ENCODE measurements at regions not wholly inside any gene's neighbourhood (a gene's known extent, or its start where the extent isn't known, plus 50 kb on each side); places are given as distances from the start of the nearest gene placed in this dataset.

DNA sequence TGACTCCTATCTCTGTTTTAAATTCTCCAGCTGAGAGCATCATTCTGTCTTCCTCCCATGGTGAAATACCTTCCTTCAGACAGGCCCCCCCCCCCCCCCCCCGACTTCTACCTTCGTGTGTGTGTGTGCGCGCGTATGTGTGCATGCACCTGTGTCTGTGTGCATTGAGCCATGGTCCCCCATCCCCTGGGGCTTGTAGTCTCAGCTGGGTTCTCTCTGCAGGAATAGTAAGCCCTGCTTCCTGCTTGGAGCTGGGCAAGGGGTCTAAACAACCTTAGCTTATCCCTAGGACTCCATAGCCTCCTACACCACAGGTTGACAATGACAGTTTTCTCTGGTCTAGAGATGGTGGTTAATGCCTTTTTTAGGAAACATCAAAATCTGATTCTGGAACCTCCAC lies 427.5 kb upstream of the KLHL29 start:
- WGBS, 5 donors, result 85 to 93% (median 91%) methylated on average over 5 of the region's 5 CpGs
- H3K36me3 ChIP-seq, result no peaks in the 10 kb centered on the region
- no peak overlapping the region for H3K27ac ChIP-seq
- TF ChIP-seq, protein P1, sequence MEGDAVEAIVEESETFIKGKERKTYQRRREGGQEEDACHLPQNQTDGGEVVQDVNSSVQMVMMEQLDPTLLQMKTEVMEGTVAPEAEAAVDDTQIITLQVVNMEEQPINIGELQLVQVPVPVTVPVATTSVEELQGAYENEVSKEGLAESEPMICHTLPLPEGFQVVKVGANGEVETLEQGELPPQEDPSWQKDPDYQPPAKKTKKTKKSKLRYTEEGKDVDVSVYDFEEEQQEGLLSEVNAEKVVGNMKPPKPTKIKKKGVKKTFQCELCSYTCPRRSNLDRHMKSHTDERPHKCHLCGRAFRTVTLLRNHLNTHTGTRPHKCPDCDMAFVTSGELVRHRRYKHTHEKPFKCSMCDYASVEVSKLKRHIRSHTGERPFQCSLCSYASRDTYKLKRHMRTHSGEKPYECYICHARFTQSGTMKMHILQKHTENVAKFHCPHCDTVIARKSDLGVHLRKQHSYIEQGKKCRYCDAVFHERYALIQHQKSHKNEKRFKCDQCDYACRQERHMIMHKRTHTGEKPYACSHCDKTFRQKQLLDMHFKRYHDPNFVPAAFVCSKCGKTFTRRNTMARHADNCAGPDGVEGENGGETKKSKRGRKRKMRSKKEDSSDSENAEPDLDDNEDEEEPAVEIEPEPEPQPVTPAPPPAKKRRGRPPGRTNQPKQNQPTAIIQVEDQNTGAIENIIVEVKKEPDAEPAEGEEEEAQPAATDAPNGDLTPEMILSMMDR (IDR thresholded peaks at IDR 0.05), result no peak
- TF ChIP-seq POLR2AphosphoS5 (IDR thresholded peaks at IDR 0.05) (no peak), EP300 (IDR thresholded peaks at IDR 0.05) (no peak), POLR2A (IDR thresholded peaks at IDR 0.05) (no peak)
- H3K4me1 ChIP-seq, result no peaks in the 10 kb centered on the region
- intact Hi-C loops (cut with DNase I; ENCODE audit: low total_unique reads), result no loop called here
- no peaks in the 10 kb centered on the region for H3K9me3 ChIP-seq
- no peaks in the 10 kb centered on the region for H3K27me3 ChIP-seq
- H3K4me3 ChIP-seq, result no peak overlapping the region
- no peak for DNase-seq

DNA sequence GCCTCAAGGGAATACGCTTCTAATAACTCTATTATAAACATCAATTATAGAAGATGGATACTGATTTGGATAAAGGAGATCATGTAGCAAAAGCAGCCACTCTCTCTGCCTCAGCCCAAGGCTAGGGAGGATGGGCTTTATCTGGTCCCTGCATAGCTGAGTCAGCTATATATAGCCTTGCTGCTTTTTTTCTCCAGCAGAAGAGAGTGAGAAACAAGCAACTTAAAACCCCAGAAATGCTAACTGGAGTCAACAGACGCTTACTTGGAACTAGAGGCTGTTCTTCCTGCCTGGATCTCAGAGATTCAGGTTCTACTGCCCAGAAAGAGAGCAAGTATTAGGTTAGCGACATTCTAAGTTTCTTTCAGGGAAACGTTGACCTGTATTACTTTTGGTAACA lies 426.7 kb upstream of the KLHL29 start:
- Histone ChIP-seq H3K4me3 (no peak overlapping the region), H3K27ac (no peak overlapping the region), H3K9me3 (no peaks in the 10 kb centered on the region), H3K4me1 (no peaks in the 10 kb centered on the region), H3K27me3 (no peaks in the 10 kb centered on the region), H3K36me3 (no peaks in the 10 kb centered on the region)
- intact Hi-C loops (cut with DNase I; ENCODE audit: low total_unique reads), result no loop called here
- 79 to 87% (median 82%) methylated on average over 4 of the region's 4 CpGs for WGBS, 5 donors
- TF ChIP-seq POLR2AphosphoS5 (IDR thresholded peaks at IDR 0.05), result no peak
- peak in 1 of 2 donors; percentile 25 for DNase-seq

DNA sequence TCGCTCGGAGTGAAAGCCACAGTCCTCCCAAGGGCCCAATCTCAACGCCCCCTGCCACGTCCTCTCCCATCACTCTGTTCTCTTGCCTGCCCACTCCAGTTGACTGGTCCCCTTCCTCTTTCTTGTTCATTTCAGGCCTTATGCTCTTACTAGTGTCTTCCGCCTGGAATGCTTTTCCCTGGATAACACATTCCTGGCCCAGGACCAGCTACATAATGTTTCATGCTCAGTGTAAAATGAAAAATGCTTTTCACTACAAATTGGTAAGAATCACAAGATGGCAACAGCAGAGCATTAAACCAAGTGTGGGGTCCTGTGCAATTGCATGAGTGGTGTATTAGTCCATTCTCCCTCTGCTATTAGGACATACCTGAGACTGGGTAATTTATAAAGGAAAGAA lies 417.2 kb upstream of the KLHL29 start:
- intact Hi-C loops (cut with DNase I; ENCODE audit: low total_unique reads), result no loop called here
- Histone ChIP-seq H3K9me3 (no peaks in the 10 kb centered on the region), H3K4me3 (no peak overlapping the region), H3K36me3 (no peaks in the 10 kb centered on the region), H3K27ac (no peak overlapping the region), H3K27me3 (no peaks in the 10 kb centered on the region), H3K4me1 (no peaks in the 10 kb centered on the region)
- 73 to 93% (median 90%) methylated on average over 5 of the region's 5 CpGs for WGBS, 5 donors
- DNase-seq, result peak in 1 of 2 donors; percentile 19
- TF ChIP-seq POLR2AphosphoS5 (IDR thresholded peaks at IDR 0.05), result no peak
- TF ChIP-seq POLR2A (IDR thresholded peaks at IDR 0.05), result no peak
- no peak for TF ChIP-seq EP300 (IDR thresholded peaks at IDR 0.05)
- TF ChIP-seq, protein P1 (IDR thresholded peaks at IDR 0.05), result no peak

DNA sequence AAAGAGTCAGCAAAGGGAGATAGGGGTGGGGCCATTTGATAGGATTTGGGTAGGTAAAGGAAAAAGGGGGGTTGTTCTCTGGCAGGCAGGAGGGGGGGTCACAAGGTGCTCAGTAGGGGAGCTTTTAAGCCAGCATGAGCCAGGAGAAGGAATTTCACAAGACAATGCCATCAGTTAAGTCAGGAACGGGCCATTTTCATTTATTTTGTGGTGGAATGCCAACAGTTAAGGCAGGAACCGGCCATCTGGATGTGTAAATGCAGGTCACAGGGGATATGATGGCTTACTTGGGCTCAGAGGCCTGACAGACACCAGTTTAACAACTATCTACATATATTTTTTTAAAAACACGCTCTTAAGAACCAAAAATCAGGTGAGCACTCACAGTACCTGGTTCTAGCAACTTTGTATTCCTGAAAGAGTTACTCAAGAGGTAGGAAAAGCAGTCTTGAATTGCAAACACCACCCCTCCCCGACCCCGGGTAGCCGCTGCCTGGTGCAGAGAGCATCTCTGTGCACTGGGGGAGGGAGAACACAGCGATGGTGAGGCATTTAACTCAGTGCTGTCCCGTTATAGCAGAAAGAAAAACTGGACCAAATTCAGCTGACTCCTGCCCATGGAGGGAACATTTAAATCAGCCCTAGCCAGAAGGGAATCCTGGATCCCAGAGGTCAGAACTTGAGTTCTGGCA lies 414.5 kb upstream of the KLHL29 start:
- 40 to 49% (median 43%) methylated on average over 7 to 8 of the region's 8 CpGs for WGBS, 5 donors

DNA sequence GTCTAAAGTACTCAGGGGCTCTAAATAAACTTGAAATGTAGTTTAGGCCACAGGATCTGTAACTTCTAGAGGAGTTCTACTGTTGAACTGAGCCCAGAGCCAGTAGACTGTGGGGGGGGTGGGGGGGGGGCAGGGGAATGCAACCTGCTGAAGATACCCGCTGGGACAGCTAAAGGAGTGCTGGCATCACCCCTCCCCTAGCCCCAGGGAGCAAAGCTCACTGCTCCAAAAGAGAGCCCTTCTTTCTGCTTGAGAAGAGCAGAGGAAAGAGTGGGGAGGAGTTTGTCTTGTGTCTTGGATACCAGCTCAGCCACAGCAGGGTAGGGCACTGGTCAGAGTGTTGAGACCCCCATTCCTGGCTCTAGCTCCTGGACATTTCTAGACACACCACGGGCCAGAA lies 414.0 kb upstream of the KLHL29 start:
- Histone ChIP-seq H3K4me1 (no peaks in the 10 kb centered on the region), H3K36me3 (no peaks in the 10 kb centered on the region), H3K27me3 (no peaks in the 10 kb centered on the region), H3K4me3 (no peak overlapping the region), H3K9me3 (no peaks in the 10 kb centered on the region), H3K27ac (no peak overlapping the region)
- TF ChIP-seq, protein P1 (IDR thresholded peaks at IDR 0.05), result no peak
- intact Hi-C loops (cut with DNase I; ENCODE audit: low total_unique reads), result no loop called here
- no peak for DNase-seq
- 49 to 82% (median 64%) methylated on average over 2 of the region's 2 CpGs for WGBS, 5 donors

More for the DNA sequence above, 414.5 kb upstream of the KLHL29 start:
- TF ChIP-seq POLR2AphosphoS5 (IDR thresholded peaks at IDR 0.05) (no peak), EP300 (IDR thresholded peaks at IDR 0.05) (no peak), POLR2A (IDR thresholded peaks at IDR 0.05) (no peak)
- TF ChIP-seq, protein P1 (IDR thresholded peaks at IDR 0.05), result no peak
- DNase-seq, result no peak
- Histone ChIP-seq H3K27ac (no peak overlapping the region), H3K36me3 (no peaks in the 10 kb centered on the region), H3K27me3 (no peaks in the 10 kb centered on the region), H3K9me3 (no peaks in the 10 kb centered on the region), H3K4me1 (no peaks in the 10 kb centered on the region), H3K4me3 (no peak overlapping the region)
- intact Hi-C loops (cut with DNase I; ENCODE audit: low total_unique reads), result no loop called here
